Liver (tissue), 8 donors: ENCODE measurements at regions not wholly inside any gene's neighbourhood (a gene's known extent, or its start where the extent isn't known, plus 50 kb on each side); places are given as distances from the start of the nearest gene placed in this dataset.

Source experiments
- DNase-seq: peaks from one replicate; pipeline ENCODE4 v3.0.0-alpha.2; 2017; ENCODE audit warnings: low spot score
- H3K27ac ChIP-seq, 2 donors: one replicate each; pipeline ENCODE4 v1.7.0; 2013; ENCODE audit warnings: inconsistent platforms in 2 of 2, low read length in 2 of 2, control low read depth in 1 of 2, low read depth in 1 of 2, mild to moderate bottlenecking in 1 of 2
- H3K27me3 ChIP-seq, 4 donors: one replicate each; pipeline versions ENCODE4 v1.6.1 to v1.7.0; 2013; ENCODE audit warnings: low read length in 3 of 4, inconsistent platforms in 1 of 4, mild to moderate bottlenecking in 1 of 4, moderate library complexity in 1 of 4; ENCODE audit not compliant: control insufficient read depth in 4 of 4, insufficient read depth in 4 of 4
- H3K36me3 ChIP-seq, 4 donors: one replicate each; pipeline versions ENCODE4 v1.6.1 to v1.7.0; 2013; ENCODE audit warnings: low read length in 3 of 4, mild to moderate bottlenecking in 3 of 4, low read depth in 1 of 4, moderate library complexity in 1 of 4; ENCODE audit not compliant: control insufficient read depth in 4 of 4, insufficient read depth in 3 of 4
- H3K4me1 ChIP-seq, 4 donors: one replicate each; pipeline versions ENCODE4 v1.6.1 to v1.7.0; 2013; ENCODE audit warnings: low read length in 3 of 4, mild to moderate bottlenecking in 3 of 4, moderate library complexity in 1 of 4; ENCODE audit not compliant: control insufficient read depth in 4 of 4, insufficient read depth in 4 of 4
- H3K4me3 ChIP-seq, 3 donors: one replicate each; pipeline versions ENCODE4 v1.6.1 to v1.7.0; 2013; ENCODE audit warnings: low read length in 3 of 3, control low read depth in 1 of 3, low read depth in 1 of 3, mild to moderate bottlenecking in 1 of 3
- H3K9ac ChIP-seq, 2 donors: one replicate each; pipeline ENCODE4 v1.7.0; 2013; ENCODE audit warnings: low read length in 2 of 2, mild to moderate bottlenecking in 2 of 2, moderate library complexity in 2 of 2, control low read depth in 1 of 2, low read depth in 1 of 2
- H3K9me3 ChIP-seq, 4 donors: one replicate each; pipeline versions ENCODE4 v1.6.1 to v1.7.0; 2013; ENCODE audit warnings: low read length in 3 of 4; ENCODE audit not compliant: control insufficient read depth in 4 of 4
- ATF3 ChIP-seq: IDR thresholded peaks from 2 replicates; pipeline ENCODE4 v1.6.1; 2016; ENCODE audit warnings: antibody characterized with exemption
- CTCF ChIP-seq: fragments of 150-350 bp; IDR thresholded peaks from 2 replicates; pipeline ENCODE4 v1.5.1; 2017; ENCODE audit warnings: improper control_type of control experiment, low read depth, low read length; ENCODE audit not compliant: missing input control
- EGR1 ChIP-seq, 2 donors: IDR thresholded peaks; 2 replicates each; pipeline ENCODE4 v1.6.1; 2016 to 2018; ENCODE audit warnings: antibody characterized with exemption in 2 of 2, low read depth in 2 of 2
- FOXA1 ChIP-seq: IDR thresholded peaks from 2 replicates; pipeline ENCODE4 v1.6.1; 2016; ENCODE audit warnings: antibody characterized with exemption
- FOXA2 ChIP-seq: IDR thresholded peaks from 2 replicates; pipeline ENCODE4 v1.6.1; 2016; ENCODE audit warnings: antibody characterized with exemption
- GABPA ChIP-seq, 2 donors: IDR thresholded peaks in 1 of 2; conservative IDR thresholded peaks in 1 of 2; 2 replicates each; pipeline ENCODE4 v1.6.1; 2016; ENCODE audit warnings: antibody characterized with exemption in 2 of 2, mild to moderate bottlenecking in 1 of 2, moderate library complexity in 1 of 2
- HNF4A ChIP-seq, 2 donors: conservative IDR thresholded peaks; 2 replicates each; pipeline ENCODE4 v1.6.1; 2016; ENCODE audit warnings: antibody characterized with exemption in 2 of 2, mild to moderate bottlenecking in 2 of 2
- HNF4G ChIP-seq: IDR thresholded peaks from 2 replicates; pipeline ENCODE4 v1.6.1; 2016; ENCODE audit warnings: antibody characterized with exemption
- JUND ChIP-seq, 2 donors: IDR thresholded peaks; 2 replicates each; pipeline ENCODE4 v1.6.1; 2016; ENCODE audit warnings: antibody characterized with exemption in 2 of 2
- MAX ChIP-seq: IDR thresholded peaks from 2 replicates; pipeline ENCODE4 v1.6.1; 2016; ENCODE audit warnings: antibody characterized with exemption
- NR2F2 ChIP-seq: IDR thresholded peaks from 2 replicates; pipeline ENCODE4 v1.6.1; 2016; ENCODE audit warnings: antibody characterized with exemption
- RAD21 ChIP-seq, 2 donors: IDR thresholded peaks; 2 replicates each; pipeline ENCODE4 v1.6.1; 2016; ENCODE audit warnings: antibody characterized with exemption in 2 of 2, mild to moderate bottlenecking in 2 of 2
- REST ChIP-seq: IDR thresholded peaks from 2 replicates; pipeline ENCODE4 v1.6.1; 2016; ENCODE audit warnings: antibody characterized with exemption, mild to moderate bottlenecking
- RXRA ChIP-seq, 2 donors: IDR thresholded peaks; 2 replicates each; pipeline ENCODE4 v1.6.1; 2017 to 2018; ENCODE audit warnings: antibody characterized with exemption in 2 of 2, mild to moderate bottlenecking in 1 of 2
- SP1 ChIP-seq: IDR thresholded peaks from 2 replicates; pipeline ENCODE4 v1.6.1; 2018; ENCODE audit warnings: antibody characterized with exemption, mild to moderate bottlenecking
- TAF1 ChIP-seq: conservative IDR thresholded peaks from 2 replicates; pipeline ENCODE4 v1.6.1; 2016; ENCODE audit warnings: antibody characterized with exemption, mild to moderate bottlenecking
- YY1 ChIP-seq: IDR thresholded peaks from 2 replicates; pipeline ENCODE4 v1.6.1; 2016; ENCODE audit warnings: antibody characterized with exemption, mild to moderate bottlenecking
- ZBTB33 ChIP-seq: IDR thresholded peaks from 2 replicates; pipeline ENCODE4 v1.6.1; 2016; ENCODE audit warnings: antibody characterized with exemption
- WGBS: extraction: QIAGEN DNeasy Blood & Tissue Kit; methylation state at CpG from one replicate; pipeline ENCODE4 v1.1.7; 2013; 5-methylcytosine and 5-hydroxymethylcytosine counted together
- donor health status: healthy.
- donor health status: healthy.
- donor health status: healthy.
- donor health status: healthy.
- donor health status: healthy.

- no peak for TF ChIP-seq REST
- TF ChIP-seq GABPA (IDR thresholded peaks at IDR 0.05 in 1 of 2, conservative IDR thresholded peaks at IDR 0.05 in 1 of 2), result no peak
- TF ChIP-seq RXRA (IDR thresholded peaks at IDR 0.05), result no peak
- TF ChIP-seq EGR1 (IDR thresholded peaks at IDR 0.05; ENCODE audit: low read depth in 2 of 2), result no peak
- no peak for TF ChIP-seq MAX
- TF ChIP-seq ZBTB33, result no peak
- no peak for TF ChIP-seq YY1
- TF ChIP-seq SP1, result no peak
- TF ChIP-seq FOXA2, result no peak
Measured at GRCh38 chr2:217271813-217272212, 411.9 kb upstream of the TNP1 start (continued).

- Histone ChIP-seq H3K36me3 (no peaks in the 10 kb centered on the region), H3K4me1 (no peaks in the 10 kb centered on the region), H3K4me3 (no peak overlapping the region), H3K9me3 (peaks cover 3 to 12% (median 7%) of the 10 kb centered on the region in 4 donors), H3K9ac (no peak overlapping the region), H3K27me3 (no peaks in the 10 kb centered on the region), H3K27ac (no peak overlapping the region)
- TF ChIP-seq REST (no peak), CTCF (no peak), HNF4G (no peak), TAF1 (no peak), RAD21 (IDR thresholded peaks at IDR 0.05) (no peak), FOXA1 (no peak), NR2F2 (no peak), SP1 (no peak), EGR1 (IDR thresholded peaks at IDR 0.05; ENCODE audit: low read depth in 2 of 2) (no peak), RXRA (IDR thresholded peaks at IDR 0.05) (no peak), ZBTB33 (no peak), FOXA2 (no peak), GABPA (IDR thresholded peaks at IDR 0.05 in 1 of 2, conservative IDR thresholded peaks at IDR 0.05 in 1 of 2) (no peak), ATF3 (no peak), JUND (IDR thresholded peaks at IDR 0.05) (no peak), YY1 (no peak), MAX (no peak), HNF4A (conservative IDR thresholded peaks at IDR 0.05) (no peak)
- 88% methylated on average over 1 of the region's 1 CpG for WGBS
- no peak for DNase-seq
Measured at GRCh38 chr2:217270485-217271121, 410.7 kb upstream of the TNP1 start.
